HCT116 (cell line): ENCODE measurements at regions not wholly inside any gene's neighbourhood (a gene's known extent, or its start where the extent isn't known, plus 50 kb on each side); places are given as distances from the start of the nearest gene placed in this dataset.

Source experiments
- CEBPB ChIP-seq: IDR thresholded peaks from 2 replicates; pipeline ENCODE4 v1.6.1; 2012; ENCODE audit warnings: low read depth
- CTCF ChIP-seq, 3 experiments: fragments of 200-600 bp in 1 of 3; sonication (generic) in 1 of 3; IDR thresholded peaks in 2 of 3; conservative IDR thresholded peaks in 1 of 3; 2 replicates each; pipeline ENCODE4 v1.5.1; 2012 to 2017; ENCODE audit warnings: low read depth in 2 of 3, low read length in 2 of 3, antibody characterized with exemption in 1 of 3, borderline replicate concordance in 1 of 3, control low read depth in 1 of 3, mild to moderate bottlenecking in 1 of 3, mixed read lengths in 1 of 3, mixed run types in 1 of 3, moderate library complexity in 1 of 3; ENCODE audit not compliant: insufficient read depth in 1 of 3
- EZH2phosphoT487 ChIP-seq: fragments of 200-600 bp; IDR thresholded peaks from 2 replicates; pipeline ENCODE4 v1.6.1; 2018; ENCODE audit warnings: antibody characterized with exemption, borderline replicate concordance
- FOSL1 ChIP-seq: IDR thresholded peaks from 2 replicates; pipeline ENCODE4 v1.6.1; 2012; ENCODE audit warnings: low read depth
- POLR2A ChIP-seq: IDR thresholded peaks from 2 replicates; pipeline ENCODE4 v1.7.0; 2011; ENCODE audit warnings: borderline replicate concordance; ENCODE audit not compliant: insufficient read depth, insufficient read length; ENCODE audit errors: extremely low read depth
- POLR2AphosphoS5 ChIP-seq: IDR thresholded peaks from 2 replicates; pipeline ENCODE4 v1.6.1; 2011; ENCODE audit warnings: mild to moderate bottlenecking, low read depth, low read length, moderate library complexity
- RAD21 ChIP-seq: IDR thresholded peaks from 2 replicates; pipeline ENCODE4 v1.6.1; 2012; ENCODE audit warnings: low read depth, mild to moderate bottlenecking
- ZFX ChIP-seq: fragments of 450-650 bp; IDR thresholded peaks from 2 replicates; pipeline ENCODE4 v1.6.1; 2017

- TF ChIP-seq CTCF (IDR thresholded peaks at IDR 0.05 in 2 of 3, conservative IDR thresholded peaks at IDR 0.05 in 1 of 3; ENCODE audit: borderline replicate concordance in 1 of 3, insufficient read depth in 1 of 3, low read depth in 2 of 3, low read length in 2 of 3) (no peak), CEBPB (no peak), EZH2phosphoT487 (no peak), POLR2AphosphoS5 (no peak), POLR2A (no peak), ZFX (no peak), RAD21 (no peak), FOSL1 (no peak)
These were observed 552.8 kb upstream of the CHORDC1 start for GRCh38 chr11:90775567-90776165.
